ENCODE measurements at regions not wholly inside any gene's neighbourhood (a gene's known extent, or its start where the extent isn't known, plus 50 kb on each side); places are given as distances from the start of the nearest gene placed in this dataset.

GRCh38 chr10:25076506-25077177 lies 60.2 kb downstream of the THNSL1 start:
- Histone ChIP-seq H3K9me2 (no peaks in the 10 kb centered on the region), H3K4me1 (ENCODE audit: control insufficient read depth in 1 of 2, insufficient read depth in 2 of 2, low read depth in 1 of 2, low read length in 1 of 2) (peaks cover 0 to 2% of the 10 kb centered on the region in 2 experiments; a peak in 2 of 4 replicates), H3K79me2 (ENCODE audit: insufficient read depth) (no peaks in the 10 kb centered on the region), H3K27me3 (ENCODE audit: insufficient read depth) (no peaks in the 10 kb centered on the region), H3F3A (replicated peaks; ENCODE audit: insufficient read depth) (no peaks in the 10 kb centered on the region), H3K4me2 (no peak overlapping the region), H3K9me3 (no peaks in the 10 kb centered on the region), H2AFZ (ENCODE audit: low read depth) (peak overlapping the region; percentile 62; the same call in 1 of the 2 replicates), H3K9ac (no peak overlapping the region), H4K20me1 (ENCODE audit: insufficient read depth) (no peaks in the 10 kb centered on the region), H3K27ac (ENCODE audit: low read depth in 2 of 2, low read length in 1 of 2) (no peak overlapping the region), H3K4me3 (ENCODE audit: low read depth in 2 of 2, low read length in 1 of 2) (no peak overlapping the region), H3K36me3 (replicated peaks in 1 of 2; ENCODE audit: control insufficient read depth in 1 of 2, insufficient read depth in 2 of 2, low read length in 1 of 2) (no peaks in the 10 kb centered on the region)
- no peak for DNase-seq
- 78% methylated on average over 9 of the region's 9 CpGs for WGBS (ENCODE audit: low lambda C conversion rate)
- ChIA-PET POLR2A (no interaction called here), CTCF (interaction anchor here (1.3 to 1.6 kb wide), 2 partner anchors 37 to 434 kb away, joined by 3 to 6 read pairs; no protein-coding TSS in a partner anchor)
- TF ChIP-seq JUND (IDR thresholded peaks at IDR 0.05) = no peak
- no peak for TF ChIP-seq RCOR1 (IDR thresholded peaks at IDR 0.05; ENCODE audit: low read length)
- no peak for TF ChIP-seq ELF1 (IDR thresholded peaks at IDR 0.05)
- TF ChIP-seq FOSL2 (IDR thresholded peaks at IDR 0.05; ENCODE audit: borderline replicate concordance, low read depth) = no peak
- no peak for TF ChIP-seq GATA2 (CRISPR knock-in tag; IDR thresholded peaks at IDR 0.05)
- no peak for TF ChIP-seq MEF2A (IDR thresholded peaks at IDR 0.05; ENCODE audit: borderline replicate concordance, low read depth)
- TF ChIP-seq GABPA (IDR thresholded peaks at IDR 0.05; ENCODE audit: low read depth) = no peak
- no peak for TF ChIP-seq FOXM1 (IDR thresholded peaks at IDR 0.05; ENCODE audit: low read depth)
- no peak for TF ChIP-seq MAX (IDR thresholded peaks at IDR 0.05; ENCODE audit: low read depth)
- no peak for TF ChIP-seq YY1 (IDR thresholded peaks at IDR 0.05; ENCODE audit: low read depth)
- TF ChIP-seq TEAD4 (IDR thresholded peaks at IDR 0.05; ENCODE audit: borderline replicate concordance, insufficient read depth) = no peak
- TF ChIP-seq USF2 (IDR thresholded peaks at IDR 0.05; ENCODE audit: borderline replicate concordance, low read depth, low read length) = no peak
- no peak for TF ChIP-seq REST (IDR thresholded peaks at IDR 0.05; ENCODE audit: low read depth, low read length)
- TF ChIP-seq SIN3A (IDR thresholded peaks at IDR 0.05; ENCODE audit: borderline replicate concordance, low read depth, low read length) = no peak

All from SK-N-SH (cell line).